GM10248 (cell line): ENCODE measurements at regions not wholly inside any gene's neighbourhood (a gene's known extent, or its start where the extent isn't known, plus 50 kb on each side); places are given as distances from the start of the nearest gene placed in this dataset.
"Not testable (repeated sequence)": the region's sequence is repeated elsewhere in the genome, so short reads cannot be mapped to it uniquely, and the experiment has no call there.

Experiments used
- CTCF ChIA-PET: fragments of 300-600 bp; sonication (Branson Sonifier 250); formaldehyde crosslinking; extraction: SDS; loops from one replicate; lab custom pipeline; 2021; ENCODE audit warnings: antibody characterized with exemption; lab: Yijun Ruan, JAX
- POLR2A ChIA-PET: fragments of 350-650 bp; sonication (Branson Sonifier 250); formaldehyde crosslinking; extraction: SDS; loops from one replicate; lab custom pipeline; 2020; ENCODE audit warnings: antibody characterized with exemption; lab: Yijun Ruan, JAX
- DNase-seq: peaks from one replicate; pipeline ENCODE4 v3.0.0; 2012; ENCODE audit errors: extremely low spot score
- TF ChIP-seq, protein P1 (sequence below): IDR thresholded peaks from 2 replicates; pipeline ENCODE4 v1.5.1; 2012; ENCODE audit warnings: mild to moderate bottlenecking, low read depth; ENCODE audit errors: extremely low read depth, missing control alignments, control extremely low read depth

DNA sequence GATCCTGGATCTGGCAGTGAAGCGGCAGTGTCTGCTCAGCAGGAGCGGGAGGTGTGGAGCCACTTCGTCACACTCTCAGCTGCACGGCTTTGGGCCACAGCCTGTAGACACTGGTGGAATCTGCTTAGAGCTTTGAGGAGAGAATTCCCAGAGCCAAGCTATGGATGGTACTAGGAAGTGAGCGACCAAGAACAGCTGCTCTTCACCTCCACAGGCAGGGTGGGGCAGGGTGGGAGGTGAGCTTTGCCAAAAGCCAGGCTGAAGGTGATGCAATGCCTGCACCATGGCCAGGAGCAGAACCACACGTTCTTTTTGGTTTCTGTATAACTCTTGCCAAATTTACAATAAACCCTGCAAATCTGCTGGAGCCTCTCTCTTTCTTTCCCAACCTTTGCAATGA is 226.1 kb downstream of the ANKRD30B start:
- TF ChIP-seq, protein P1, sequence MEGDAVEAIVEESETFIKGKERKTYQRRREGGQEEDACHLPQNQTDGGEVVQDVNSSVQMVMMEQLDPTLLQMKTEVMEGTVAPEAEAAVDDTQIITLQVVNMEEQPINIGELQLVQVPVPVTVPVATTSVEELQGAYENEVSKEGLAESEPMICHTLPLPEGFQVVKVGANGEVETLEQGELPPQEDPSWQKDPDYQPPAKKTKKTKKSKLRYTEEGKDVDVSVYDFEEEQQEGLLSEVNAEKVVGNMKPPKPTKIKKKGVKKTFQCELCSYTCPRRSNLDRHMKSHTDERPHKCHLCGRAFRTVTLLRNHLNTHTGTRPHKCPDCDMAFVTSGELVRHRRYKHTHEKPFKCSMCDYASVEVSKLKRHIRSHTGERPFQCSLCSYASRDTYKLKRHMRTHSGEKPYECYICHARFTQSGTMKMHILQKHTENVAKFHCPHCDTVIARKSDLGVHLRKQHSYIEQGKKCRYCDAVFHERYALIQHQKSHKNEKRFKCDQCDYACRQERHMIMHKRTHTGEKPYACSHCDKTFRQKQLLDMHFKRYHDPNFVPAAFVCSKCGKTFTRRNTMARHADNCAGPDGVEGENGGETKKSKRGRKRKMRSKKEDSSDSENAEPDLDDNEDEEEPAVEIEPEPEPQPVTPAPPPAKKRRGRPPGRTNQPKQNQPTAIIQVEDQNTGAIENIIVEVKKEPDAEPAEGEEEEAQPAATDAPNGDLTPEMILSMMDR: no peak
- CTCF ChIA-PET: no interaction called here
- no peak for DNase-seq

DNA sequence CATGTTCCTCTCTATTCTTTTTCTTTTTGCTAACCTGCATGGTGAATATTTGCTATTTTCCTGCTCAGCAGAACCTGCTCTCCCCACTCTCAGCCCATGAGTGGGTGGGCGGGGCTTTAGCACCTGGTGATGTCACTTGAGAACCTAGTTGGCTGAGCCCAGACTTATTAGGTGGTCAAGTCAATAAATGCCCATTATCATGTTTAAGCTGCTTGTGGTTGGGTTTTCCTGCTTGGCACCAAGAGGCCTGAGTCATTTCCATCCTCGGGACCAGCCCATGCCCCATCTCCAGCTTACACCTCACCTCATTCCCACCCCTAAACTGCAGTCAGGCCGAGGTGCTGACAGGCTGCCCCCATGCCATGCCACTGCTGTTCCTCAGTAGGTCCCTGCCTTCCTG is 226.6 kb downstream of the ANKRD30B start:
- CTCF ChIA-PET: no interaction called here
- DNase-seq: no peak
- POLR2A ChIA-PET: no interaction called here
- TF ChIP-seq, protein P1: no peak

More for the DNA sequence above, 226.1 kb downstream of the ANKRD30B start:
- POLR2A ChIA-PET: no interaction called here

- TF ChIP-seq, protein P1: no peak
- no peak for DNase-seq
- ChIA-PET POLR2A (no interaction called here), CTCF (no interaction called here)
These were observed 227.5 kb downstream of the ANKRD30B start for GRCh38 chr18:14975431-14975830.

- DNase-seq: no peak
- TF ChIP-seq, protein P1: no peak
- POLR2A ChIA-PET: no interaction called here
- CTCF ChIA-PET: no interaction called here
These were observed 228.9 kb downstream of the ANKRD30B start for GRCh38 chr18:14976736-14977430.

GRCh38 chr18:14978191-14978590 is 230.2 kb downstream of the ANKRD30B start:
- CTCF ChIA-PET: no interaction called here
- TF ChIP-seq, protein P1: no peak
- DNase-seq: no peak
- POLR2A ChIA-PET: no interaction called here

DNA sequence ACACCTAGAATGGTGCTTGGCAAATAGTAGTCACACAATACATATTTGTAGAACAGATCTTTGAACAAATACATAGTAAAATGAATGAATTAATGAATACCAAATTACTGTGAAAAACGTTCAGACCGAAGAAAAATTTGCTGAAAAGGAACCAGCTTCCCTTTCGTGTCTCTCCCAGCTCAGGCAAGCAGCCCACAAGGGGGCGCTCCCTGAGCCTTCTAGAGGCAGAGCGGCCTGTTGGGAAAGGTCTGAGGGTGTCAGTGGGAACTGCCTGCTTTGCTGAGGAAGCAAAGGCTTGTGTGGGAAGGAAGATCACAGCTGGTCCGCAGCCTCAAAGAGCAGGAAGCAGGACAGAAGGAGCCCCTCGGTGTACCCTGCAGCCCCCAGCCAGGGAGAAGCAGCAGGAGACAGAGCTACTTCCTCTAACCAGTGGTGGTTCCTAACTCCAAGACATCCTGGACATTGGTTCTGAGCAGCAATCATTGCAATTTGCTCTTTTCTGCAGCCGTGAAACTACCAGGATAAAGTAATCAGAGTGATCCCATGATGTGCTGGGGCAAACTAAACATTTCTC is 231.1 kb downstream of the ANKRD30B start:
- POLR2A ChIA-PET: no interaction called here
- no peak for DNase-seq
- TF ChIP-seq, protein P1: no peak
- CTCF ChIA-PET: no interaction called here

DNA sequence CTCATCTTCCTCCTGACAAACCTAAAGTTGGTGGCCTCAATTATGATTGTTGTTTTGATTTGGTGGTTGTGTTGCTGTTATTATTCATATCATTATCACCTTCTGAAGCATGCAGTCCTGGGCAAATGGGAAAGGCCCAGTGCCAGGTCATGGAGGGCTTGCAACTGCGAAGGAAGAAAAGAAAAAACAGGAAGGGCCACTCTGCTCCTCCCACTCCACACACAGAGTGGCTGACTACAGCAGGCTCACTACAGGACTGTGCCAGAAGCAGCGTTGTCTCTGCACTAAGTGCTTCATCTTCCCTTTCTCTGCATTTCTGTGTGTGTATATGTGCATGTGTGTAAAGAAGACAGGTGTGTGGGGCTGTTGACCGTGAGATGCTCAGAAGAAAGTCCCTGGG is 231.9 kb downstream of the ANKRD30B start:
- POLR2A ChIA-PET: no interaction called here
- CTCF ChIA-PET: no interaction called here
- TF ChIP-seq, protein P1: no peak
- no peak for DNase-seq

DNA sequence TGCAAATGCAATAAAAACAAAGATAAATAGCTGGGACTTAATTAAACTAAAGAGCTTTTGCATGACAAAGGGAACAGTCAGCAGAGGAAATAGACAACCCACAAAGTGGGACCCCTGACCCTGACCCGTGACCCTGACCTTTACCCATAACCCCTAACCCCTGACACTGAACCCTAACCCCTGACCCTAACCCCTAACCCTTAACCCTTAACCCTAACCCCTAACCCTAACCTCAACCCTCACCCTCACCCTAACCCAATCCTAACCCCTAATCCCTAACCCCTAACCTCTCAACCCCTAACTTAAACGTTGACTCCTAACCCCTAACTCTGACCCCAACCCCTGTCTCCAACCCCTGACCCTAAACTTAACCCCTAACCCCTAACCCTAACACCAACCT is 236.6 kb downstream of the ANKRD30B start:
- DNase-seq, POLR2A ChIA-PET, CTCF ChIA-PET: not testable (repeated sequence)

DNA sequence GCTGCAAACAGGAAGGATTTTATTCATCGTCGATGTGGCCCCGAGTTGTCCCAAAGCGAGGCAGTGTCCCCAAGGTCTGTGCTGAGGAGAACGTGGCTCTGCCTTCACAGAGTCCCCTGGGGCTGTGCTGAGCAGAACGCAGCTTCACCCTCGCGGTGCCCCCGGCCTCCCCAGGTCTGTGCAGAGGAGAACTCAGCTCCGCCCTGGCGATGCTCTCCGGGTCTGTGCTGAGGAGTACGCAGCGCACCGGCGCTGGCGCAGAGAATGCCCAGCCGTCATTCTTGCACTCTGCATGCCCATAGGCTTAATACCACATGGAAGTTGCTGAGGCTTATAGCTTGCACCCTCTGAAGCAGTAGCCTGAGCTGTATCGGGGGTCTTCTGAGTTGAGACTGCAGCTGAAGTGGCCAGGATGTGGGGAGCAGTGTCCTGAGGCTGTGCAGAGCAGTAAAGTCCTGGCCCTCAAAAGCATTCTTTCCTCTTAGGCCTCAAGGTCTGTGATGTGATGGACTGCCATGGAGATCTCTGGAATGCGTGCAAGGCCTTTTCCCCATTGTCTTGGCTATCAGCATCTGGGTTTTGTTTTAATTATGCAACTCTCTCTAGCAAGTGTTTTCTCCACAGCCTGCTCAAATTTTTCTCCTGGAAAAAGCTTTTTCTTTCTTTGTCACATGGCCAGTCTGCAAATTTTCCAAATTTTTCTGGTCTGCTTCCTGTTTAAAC is 237.5 kb downstream of the ANKRD30B start:
- POLR2A ChIA-PET, CTCF ChIA-PET, DNase-seq: not testable (repeated sequence)

DNA sequence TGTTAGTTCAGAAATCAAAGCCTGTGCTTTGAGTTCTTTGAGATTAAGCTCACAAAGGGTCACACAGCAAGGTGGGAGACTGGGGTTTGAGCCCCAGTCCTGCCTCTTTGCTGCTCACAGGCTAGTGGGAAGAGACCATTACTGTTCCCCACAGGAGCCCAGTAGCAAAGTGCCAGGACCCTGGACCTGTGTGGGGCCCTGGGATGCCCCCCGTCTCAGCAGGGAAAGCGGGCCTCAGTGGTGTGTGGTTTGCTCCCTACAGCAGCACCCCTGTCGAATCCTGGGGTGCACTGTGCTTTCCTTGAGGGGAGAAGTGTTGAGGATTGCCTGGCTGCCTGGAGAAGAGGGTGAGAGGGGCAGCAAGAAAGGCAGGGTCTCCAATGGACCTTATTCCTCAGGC is 239.4 kb downstream of the ANKRD30B start:
- POLR2A ChIA-PET, CTCF ChIA-PET, DNase-seq: not testable (repeated sequence)
